Skeletal muscle tissue (tissue), 3 donors: ENCODE measurements at regions not wholly inside any gene's neighbourhood (a gene's known extent, or its start where the extent isn't known, plus 50 kb on each side); places are given as distances from the start of the nearest gene placed in this dataset.

Experiments used
- H3K27ac ChIP-seq: one replicate; pipeline ENCODE4 v1.7.0; 2013; ENCODE audit warnings: mild to moderate bottlenecking, low read depth, low read length, inconsistent platforms
- H3K27me3 ChIP-seq, 3 donors: one replicate each; pipeline ENCODE4 v1.7.0; 2013; ENCODE audit warnings: low read length in 3 of 3; ENCODE audit not compliant: control insufficient read depth in 3 of 3, insufficient read depth in 3 of 3
- H3K36me3 ChIP-seq, 3 donors: one replicate each; pipeline ENCODE4 v1.7.0; 2013; ENCODE audit warnings: low read length in 3 of 3; ENCODE audit not compliant: control insufficient read depth in 3 of 3, insufficient read depth in 3 of 3
- H3K4me1 ChIP-seq, 3 donors: one replicate each; pipeline ENCODE4 v1.7.0; 2013; ENCODE audit warnings: low read length in 3 of 3, mild to moderate bottlenecking in 3 of 3; ENCODE audit not compliant: control insufficient read depth in 3 of 3, insufficient read depth in 3 of 3
- H3K4me3 ChIP-seq, 3 donors: one replicate each; pipeline ENCODE4 v1.7.0; 2013; ENCODE audit warnings: low read length in 3 of 3
- H3K9ac ChIP-seq, 3 donors: one replicate each; pipeline ENCODE4 v1.7.0; 2013; ENCODE audit warnings: low read length in 3 of 3, mild to moderate bottlenecking in 3 of 3, moderate library complexity in 2 of 3, low read depth in 1 of 3
- H3K9me3 ChIP-seq, 3 donors: one replicate each; pipeline ENCODE4 v1.7.0; 2013; ENCODE audit warnings: low read length in 3 of 3; ENCODE audit not compliant: control insufficient read depth in 3 of 3
- donor health status: Osteomylitis.

DNA sequence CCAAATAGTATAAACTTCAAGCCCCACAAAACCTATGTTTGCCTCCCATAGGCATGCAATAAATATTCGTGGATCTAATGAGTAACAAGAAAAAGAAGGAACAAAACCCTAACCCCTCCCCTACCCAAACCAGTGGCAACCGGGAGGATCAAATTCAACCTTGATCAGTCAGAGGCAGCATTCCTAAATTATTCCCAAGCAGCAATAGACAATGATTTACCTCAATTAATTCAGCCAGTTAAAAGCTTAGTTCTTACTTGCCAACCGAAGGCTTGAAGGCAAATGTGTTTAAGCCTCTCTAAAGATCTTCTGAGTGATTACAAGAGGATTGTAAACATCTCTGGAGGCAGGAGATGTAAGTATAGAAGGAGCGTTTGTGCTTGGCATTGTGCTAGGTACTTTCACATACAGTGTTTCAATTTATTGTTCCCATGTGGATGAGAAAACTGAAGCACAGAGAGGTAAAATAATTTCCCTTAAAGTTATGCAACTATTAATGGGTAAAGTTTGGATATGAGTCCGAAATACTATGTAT, 197.7 kb downstream of the MTX2 start:
- H3K4me3 ChIP-seq, result no peak overlapping the region
- H3K27ac ChIP-seq, result no peak overlapping the region
- no peaks in the 10 kb centered on the region for H3K36me3 ChIP-seq
- H3K9me3 ChIP-seq, result no peaks in the 10 kb centered on the region
- no peak overlapping the region for H3K9ac ChIP-seq
- peaks cover 0 to 1% (median 0%) of the 10 kb centered on the region in 3 donors for H3K4me1 ChIP-seq
- peaks cover 0 to 5% (median 3%) of the 10 kb centered on the region in 3 donors for H3K27me3 ChIP-seq

DNA sequence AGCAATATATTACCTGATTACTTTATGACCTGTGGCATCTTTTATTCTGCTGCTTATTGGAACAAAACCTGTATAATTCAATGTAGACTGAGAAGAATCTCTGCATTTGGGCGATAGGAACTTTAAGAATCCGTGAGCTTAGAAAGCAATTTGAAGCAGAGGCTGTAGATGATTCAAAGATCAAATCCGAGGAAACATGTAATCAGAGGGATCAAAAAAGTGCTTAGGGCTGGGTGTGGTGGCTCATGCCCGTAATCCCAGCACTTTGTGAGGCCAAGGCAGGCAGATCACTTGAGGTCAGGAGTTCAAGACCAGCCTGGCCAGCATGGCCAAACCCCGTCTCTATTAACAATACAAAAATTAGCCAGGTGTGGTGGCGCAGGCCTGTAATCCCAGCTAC, 198.4 kb downstream of the MTX2 start:
- H3K27me3 ChIP-seq, result peaks cover 0 to 5% (median 0%) of the 10 kb centered on the region in 3 donors
- no peak overlapping the region for H3K9ac ChIP-seq
- no peak overlapping the region for H3K4me3 ChIP-seq
- no peak overlapping the region for H3K27ac ChIP-seq
- H3K9me3 ChIP-seq, result no peaks in the 10 kb centered on the region
- H3K36me3 ChIP-seq, result no peaks in the 10 kb centered on the region
- H3K4me1 ChIP-seq, result peaks cover 0 to 4% (median 0%) of the 10 kb centered on the region in 3 donors

DNA sequence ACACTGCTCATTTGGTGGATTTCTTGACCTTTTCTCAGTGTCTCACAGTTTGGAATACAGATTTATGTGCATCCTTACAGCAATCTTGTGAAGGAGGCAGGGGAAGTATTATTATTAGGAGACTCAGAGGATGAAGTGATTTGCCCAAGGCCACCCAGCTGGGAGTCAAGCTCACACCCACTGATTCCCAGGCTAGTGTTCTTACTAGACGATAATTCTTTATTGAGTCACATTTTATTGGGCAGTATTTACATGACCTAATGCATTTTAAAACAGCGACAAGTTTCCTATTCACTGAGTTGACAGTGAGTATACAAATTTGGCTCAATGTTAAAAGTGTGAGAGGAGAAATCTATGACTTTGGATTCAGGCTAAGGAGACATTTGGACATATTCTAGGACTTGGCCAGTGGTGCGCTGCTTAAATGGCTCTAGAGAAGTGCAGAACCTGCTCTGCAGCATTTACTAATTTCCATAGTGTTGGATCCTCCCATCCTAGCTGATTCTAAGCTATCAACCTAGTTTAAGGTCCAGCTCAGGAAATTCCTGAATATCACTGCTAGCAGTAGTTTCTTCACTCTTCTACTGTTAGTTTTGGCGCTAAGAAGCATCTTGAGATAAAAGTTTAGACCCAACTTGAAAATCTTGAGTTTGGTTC, 199.3 kb downstream of the MTX2 start:
- Histone ChIP-seq H3K4me1 (peaks cover 0 to 8% (median 0%) of the 10 kb centered on the region in 3 donors), H3K4me3 (no peak overlapping the region), H3K9ac (no peak overlapping the region), H3K27me3 (peaks cover 0 to 5% (median 0%) of the 10 kb centered on the region in 3 donors), H3K9me3 (no peaks in the 10 kb centered on the region), H3K36me3 (no peaks in the 10 kb centered on the region), H3K27ac (no peak overlapping the region)

DNA sequence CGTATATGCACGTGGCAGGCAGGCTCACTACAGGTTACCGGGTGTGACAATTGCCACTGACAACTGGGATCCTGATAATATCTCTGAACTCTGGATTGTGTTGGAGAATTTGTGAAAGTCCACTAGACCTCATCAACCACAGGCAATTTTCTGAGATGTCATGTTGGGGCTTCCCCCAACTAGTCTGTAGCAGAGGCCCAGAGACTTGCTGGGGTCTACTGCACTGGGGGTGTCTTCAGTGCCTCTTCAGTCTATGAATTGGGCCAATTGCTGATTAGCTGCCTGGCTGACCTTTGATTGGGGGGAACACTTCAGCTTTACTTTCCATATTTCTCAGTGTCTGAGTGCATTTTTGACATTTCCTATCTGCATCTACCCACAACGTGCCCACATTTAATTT, 201.5 kb downstream of the MTX2 start:
- H3K27ac ChIP-seq, result no peak overlapping the region
- H3K9me3 ChIP-seq, result no peaks in the 10 kb centered on the region
- H3K27me3 ChIP-seq, result peaks cover 0 to 2% (median 0%) of the 10 kb centered on the region in 3 donors
- H3K9ac ChIP-seq, result no peak overlapping the region
- peaks cover 0 to 9% (median 0%) of the 10 kb centered on the region in 3 donors for H3K4me1 ChIP-seq
- H3K4me3 ChIP-seq, result no peak overlapping the region
- H3K36me3 ChIP-seq, result no peaks in the 10 kb centered on the region

DNA sequence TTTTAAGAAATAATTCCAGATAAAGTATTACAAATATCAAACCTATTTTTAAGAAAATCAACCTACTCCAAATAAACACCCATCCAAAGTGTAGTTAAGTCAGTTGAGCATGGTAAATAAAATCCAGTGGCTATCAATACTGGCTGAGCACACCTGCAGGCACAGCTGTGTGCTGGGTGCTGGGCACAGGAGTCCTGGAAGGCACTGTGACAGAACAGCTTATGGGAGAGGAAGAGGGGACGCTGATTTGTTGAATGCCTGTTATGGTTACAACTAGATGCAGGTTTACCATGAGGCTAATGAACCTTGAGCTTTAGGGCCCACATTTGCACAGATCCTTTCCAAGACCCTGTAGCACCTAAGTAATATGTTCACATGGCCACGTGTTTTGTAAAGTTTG, 202.7 kb downstream of the MTX2 start:
- Histone ChIP-seq H3K9ac (no peak overlapping the region), H3K27me3 (no peaks in the 10 kb centered on the region), H3K4me1 (peaks cover 0 to 9% (median 0%) of the 10 kb centered on the region in 3 donors), H3K27ac (no peak overlapping the region), H3K36me3 (no peaks in the 10 kb centered on the region), H3K9me3 (no peaks in the 10 kb centered on the region), H3K4me3 (no peak overlapping the region)

DNA sequence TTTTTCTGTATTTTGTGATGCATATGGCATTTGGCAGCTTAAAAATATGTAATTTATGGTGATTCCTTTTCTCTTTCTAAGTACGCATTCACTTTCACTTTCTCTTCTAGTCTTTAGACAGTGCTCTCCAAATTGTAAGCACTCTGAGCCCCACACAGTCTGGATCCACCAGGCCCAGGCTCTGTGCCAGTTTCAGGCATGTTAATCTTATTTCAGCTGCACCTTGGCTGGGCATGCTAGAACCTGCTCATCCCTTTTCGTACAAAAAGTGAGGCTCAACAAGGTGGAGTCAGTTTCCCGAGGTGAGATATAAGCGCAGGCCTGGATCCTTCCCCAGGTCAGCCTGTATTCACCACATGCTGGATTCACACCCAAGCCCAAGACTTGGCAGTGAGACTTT, 203.9 kb downstream of the MTX2 start:
- Histone ChIP-seq H3K27me3 (no peaks in the 10 kb centered on the region), H3K36me3 (no peaks in the 10 kb centered on the region), H3K9me3 (no peaks in the 10 kb centered on the region), H3K27ac (no peak overlapping the region), H3K4me3 (peak overlapping the region; percentile 42 to 49 (median 49)), H3K9ac (peak overlapping the region; percentile 29 to 69 (median 42)), H3K4me1 (peaks cover 0 to 9% (median 0%) of the 10 kb centered on the region in 3 donors)

DNA sequence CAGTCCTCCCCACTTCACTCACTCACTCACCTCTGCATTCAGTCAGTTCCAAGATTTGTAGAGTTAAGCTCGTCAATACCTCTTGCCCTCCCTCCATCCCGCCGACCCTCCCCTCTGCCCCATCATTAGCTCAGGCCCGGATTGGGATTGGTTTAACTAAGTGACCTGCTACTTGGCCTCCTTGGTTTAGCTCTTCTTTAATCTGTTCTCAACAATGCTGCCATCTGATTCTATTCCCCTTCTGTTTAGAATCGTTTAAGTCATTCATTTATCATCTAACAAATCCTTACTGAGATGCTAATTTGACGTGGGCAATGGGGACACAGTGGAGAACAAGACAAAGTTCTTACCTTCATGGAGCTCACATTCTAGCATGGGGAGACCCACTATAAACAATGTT, 204.6 kb downstream of the MTX2 start:
- Histone ChIP-seq H3K36me3 (no peaks in the 10 kb centered on the region), H3K9ac (no peak overlapping the region), H3K27ac (no peak overlapping the region)

DNA sequence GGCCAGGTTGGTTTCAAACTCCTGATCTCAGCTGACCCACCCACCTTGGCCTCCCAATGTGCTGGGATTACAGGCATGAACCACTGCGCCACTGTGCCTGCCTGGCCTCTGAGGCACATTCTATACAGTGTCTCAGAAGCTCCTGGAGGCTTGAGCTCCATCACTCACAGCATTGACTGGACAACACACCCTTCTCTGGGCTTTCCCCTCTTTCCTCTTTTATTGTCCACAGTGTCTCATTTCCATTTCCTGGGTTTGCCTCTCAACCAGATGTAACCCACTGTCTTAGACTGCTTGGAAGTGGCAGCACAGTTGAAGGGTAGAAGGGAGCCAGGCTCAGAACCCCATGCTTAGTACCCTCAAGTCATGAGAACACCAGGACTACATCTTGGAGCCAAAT, 208.1 kb downstream of the MTX2 start:
- H3K27me3 ChIP-seq, result no peaks in the 10 kb centered on the region

More for the DNA sequence above, 204.6 kb downstream of the MTX2 start:
- Histone ChIP-seq H3K9me3 (no peaks in the 10 kb centered on the region), H3K4me1 (peaks cover 0 to 9% (median 0%) of the 10 kb centered on the region in 3 donors), H3K27me3 (no peaks in the 10 kb centered on the region), H3K4me3 (no peak overlapping the region)

DNA sequence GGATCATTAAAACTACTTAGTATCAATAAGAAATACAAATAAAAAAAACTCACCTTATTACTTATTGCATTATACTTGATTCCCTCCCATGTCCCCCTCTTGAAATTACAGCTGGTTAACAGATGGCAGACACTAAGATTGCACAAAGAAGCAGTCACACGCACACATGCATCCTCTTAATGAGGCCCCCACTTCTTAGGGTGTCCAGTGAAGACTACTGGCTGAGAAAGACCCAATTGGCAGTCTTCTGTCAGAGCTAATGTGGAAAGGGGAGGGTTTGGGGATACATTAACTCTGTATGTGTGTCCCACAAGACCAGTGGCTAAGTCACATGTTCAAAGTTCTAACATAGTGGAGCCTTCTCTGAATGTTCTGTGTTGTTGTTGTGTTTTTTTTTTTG, 210.7 kb downstream of the MTX2 start:
- H3K9ac ChIP-seq, result no peak overlapping the region
- no peak overlapping the region for H3K27ac ChIP-seq
- no peak overlapping the region for H3K4me3 ChIP-seq
- no peaks in the 10 kb centered on the region for H3K27me3 ChIP-seq
- no peaks in the 10 kb centered on the region for H3K4me1 ChIP-seq
- no peaks in the 10 kb centered on the region for H3K36me3 ChIP-seq
- no peaks in the 10 kb centered on the region for H3K9me3 ChIP-seq

More for the DNA sequence above, 208.1 kb downstream of the MTX2 start:
- Histone ChIP-seq H3K9ac (no peak overlapping the region), H3K27ac (no peak overlapping the region), H3K4me3 (no peak overlapping the region), H3K4me1 (peaks cover 0 to 5% (median 0%) of the 10 kb centered on the region in 3 donors), H3K36me3 (no peaks in the 10 kb centered on the region), H3K9me3 (no peaks in the 10 kb centered on the region)

DNA sequence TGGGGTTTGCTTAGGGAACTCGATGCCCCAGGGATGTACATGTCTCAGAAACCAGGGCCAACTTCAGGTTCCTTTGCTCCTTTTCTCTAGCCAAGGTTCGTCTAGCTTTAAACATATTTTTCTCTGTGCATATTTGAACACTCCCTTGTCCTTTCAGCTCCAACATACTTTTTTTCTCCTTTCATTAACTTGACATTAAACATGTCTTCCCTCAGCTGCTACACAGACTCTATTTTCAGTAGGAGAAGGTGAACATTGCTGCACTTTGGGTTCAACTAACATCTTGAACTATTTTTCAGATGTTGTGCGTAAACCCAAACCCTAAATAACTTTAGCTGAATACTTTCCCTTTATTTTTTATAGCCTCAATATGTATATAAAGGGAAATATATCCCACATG, 212.9 kb downstream of the MTX2 start:
- Histone ChIP-seq H3K27ac (no peak overlapping the region), H3K9me3 (no peaks in the 10 kb centered on the region), H3K9ac (no peak overlapping the region), H3K36me3 (no peaks in the 10 kb centered on the region), H3K27me3 (no peaks in the 10 kb centered on the region), H3K4me1 (no peaks in the 10 kb centered on the region), H3K4me3 (no peak overlapping the region)
